ENCODE measurements at regions not wholly inside any gene's neighbourhood (a gene's known extent, or its start where the extent isn't known, plus 50 kb on each side); places are given as distances from the start of the nearest gene placed in this dataset.

DNA sequence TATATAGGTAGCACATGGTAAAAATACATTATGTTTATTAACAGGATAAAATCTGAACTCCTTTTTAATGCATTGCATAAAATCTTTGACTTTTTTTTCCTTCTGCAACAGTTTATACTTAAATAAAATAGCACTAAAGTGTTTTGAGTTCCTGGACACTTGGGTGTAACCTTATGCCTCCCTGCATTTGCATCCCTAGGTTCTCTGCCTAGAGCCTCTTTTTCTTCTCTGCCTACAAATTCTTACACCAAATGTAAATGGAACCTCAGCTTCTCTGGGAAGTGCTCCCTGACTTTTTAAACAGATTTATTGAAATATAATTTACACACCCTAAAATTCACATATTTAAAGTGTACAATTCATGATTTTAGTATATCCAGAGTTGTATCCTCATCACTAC, 1017.6 kb downstream of the CNTNAP5 start:
- DNase-seq (ENCODE audit: low read depth, low spot score), result no peak

DNA sequence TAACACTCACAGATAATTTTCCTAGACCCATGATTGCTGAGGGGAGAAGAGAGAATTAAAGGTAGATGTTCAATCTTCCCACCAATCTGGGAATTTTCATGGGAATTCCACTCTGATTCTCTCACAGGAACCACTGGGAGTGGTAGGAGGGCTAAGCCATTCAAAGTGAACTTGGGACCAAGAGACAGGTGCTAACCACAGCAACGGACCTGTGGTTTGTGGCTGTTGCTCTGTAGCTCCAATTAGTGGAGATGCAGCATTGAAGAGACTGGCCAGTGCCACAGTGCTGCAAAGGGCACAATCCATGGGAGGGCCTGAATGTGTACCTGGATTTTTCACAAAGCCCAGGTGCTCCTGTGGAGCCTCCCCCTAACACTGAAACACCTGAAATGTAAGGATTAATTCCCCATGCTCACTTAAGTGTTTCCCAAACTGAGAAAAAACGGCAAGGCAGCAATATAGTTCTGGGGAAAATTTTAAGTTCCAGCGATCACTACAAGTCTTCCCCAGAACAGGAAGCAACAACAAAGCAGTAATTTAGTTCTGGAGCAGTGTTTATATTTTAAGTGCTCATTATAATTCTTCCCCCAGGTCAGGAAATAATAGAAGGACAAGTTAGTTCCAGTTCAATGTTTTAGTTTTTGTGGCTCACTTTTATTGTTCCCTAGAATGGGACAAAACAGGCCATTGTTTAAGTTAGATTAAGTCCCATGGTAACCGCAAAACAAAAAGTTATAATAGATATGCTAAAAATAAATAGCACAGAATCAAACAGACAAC, 1045.8 kb downstream of the CNTNAP5 start:
- DNase-seq (ENCODE audit: low read depth, low spot score), result no peak

DNA sequence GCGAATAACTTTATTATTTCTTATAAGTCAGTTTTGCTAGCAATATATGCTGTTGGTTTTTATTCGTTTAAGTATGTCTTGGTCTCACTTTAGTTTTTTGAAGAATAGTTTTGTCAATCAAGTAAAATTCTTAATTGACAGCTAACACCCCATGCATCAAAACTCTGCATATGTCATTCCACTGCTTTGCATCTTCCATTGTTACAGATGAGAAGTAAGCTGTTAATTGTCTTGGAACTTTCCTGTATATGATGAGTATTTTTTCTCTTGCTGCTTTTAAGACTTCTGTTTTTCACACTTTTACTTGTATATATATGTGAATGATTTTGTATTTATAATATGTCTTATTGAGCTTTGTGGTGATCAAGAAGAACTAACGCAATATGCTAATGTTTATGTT, 1048.4 kb downstream of the CNTNAP5 start:
- DNase-seq (ENCODE audit: low read depth, low spot score), result no peak

DNA sequence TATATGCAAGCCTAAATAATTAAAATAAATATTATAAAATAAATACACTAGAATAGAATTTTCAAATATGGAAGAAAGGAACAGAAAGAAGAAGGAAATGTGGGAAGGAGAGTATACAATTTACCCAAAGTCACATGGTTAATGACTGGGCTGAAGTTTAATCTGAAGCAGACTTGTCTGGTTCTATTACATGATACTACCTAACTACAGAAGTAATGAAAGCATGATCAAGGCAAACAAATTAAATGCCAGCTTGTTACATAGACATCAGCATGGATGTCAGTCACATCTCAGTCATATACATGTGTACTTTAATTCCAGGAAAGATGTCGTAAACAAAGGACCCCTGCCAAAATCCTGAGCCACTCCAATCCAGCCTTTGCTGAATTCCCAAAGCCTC, 1060.8 kb downstream of the CNTNAP5 start:
- DNase-seq (ENCODE audit: low read depth, low spot score), result no peak

DNA sequence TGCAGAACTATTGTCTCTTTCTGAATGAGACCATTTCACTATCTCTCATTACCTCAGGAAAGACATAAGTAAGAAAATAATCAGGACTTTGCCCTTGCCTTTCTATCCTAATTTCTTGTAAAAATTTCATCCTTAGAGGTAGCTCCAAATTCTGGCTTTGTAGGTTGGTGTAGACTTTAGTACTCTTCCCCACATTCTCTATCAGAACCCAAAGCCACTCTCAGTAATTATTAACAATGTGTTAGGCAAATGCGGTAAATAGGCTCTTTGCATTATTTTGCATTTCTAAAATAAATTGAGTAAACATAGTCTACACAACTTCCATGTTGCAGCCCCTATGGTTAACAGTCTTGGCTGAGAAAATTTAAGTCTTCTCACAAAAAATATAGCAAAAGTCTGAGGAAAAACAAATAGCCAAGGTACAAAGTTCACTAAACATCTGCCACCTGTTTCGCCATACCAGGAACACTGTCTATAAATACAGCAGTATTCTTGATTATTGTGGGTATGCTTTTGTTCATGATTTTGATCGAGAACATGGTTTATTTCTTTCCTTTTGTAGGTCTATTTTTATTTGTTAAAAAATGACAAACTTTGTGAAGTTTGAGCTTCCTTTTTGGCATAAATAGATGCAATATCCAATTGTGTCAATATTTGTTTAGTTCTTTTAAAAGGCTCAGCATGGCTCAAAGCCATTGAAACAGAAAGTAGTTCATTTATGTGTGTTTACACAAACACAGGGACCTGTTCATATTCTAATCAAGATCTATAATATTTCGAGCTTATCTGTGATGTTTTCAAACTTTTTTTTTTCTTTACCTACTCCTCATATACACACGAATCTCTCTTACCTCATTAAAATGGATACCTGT, 1061.5 kb downstream of the CNTNAP5 start:
- DNase-seq (ENCODE audit: low read depth, low spot score), result no peak

DNA sequence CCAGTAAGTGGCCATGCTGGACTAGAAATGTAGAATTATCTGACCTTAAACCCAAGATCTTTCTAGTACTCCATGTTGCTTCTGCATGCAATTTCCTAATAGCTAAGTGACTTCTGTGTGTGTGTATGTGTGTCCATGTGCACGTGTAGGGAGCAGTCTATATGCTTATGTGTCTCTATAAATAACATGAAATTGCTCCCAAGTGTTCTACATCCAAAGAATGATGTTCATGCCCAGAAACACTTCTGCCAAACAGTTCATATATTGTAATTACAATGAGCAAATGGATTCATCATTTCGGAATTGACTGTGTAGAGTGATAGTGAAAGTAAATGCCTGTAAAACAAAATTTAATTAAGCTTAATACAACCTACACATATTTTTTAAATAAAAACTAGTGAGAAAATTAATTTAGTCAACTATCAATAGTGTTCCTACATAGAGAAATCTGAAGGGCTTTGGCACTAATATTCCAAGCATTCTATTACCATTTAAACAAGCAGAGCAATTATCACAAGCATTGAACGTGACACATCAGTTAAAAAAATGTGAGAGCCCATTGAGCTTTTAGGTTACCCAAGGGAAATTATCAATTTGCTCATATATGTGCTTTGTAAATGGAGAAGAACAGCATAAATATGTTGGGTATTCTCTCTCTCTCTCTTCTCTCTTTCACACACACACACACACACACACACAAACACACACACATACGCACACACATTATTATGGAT, 1067.4 kb downstream of the CNTNAP5 start:
- no peak for DNase-seq (ENCODE audit: low read depth, low spot score)

DNA sequence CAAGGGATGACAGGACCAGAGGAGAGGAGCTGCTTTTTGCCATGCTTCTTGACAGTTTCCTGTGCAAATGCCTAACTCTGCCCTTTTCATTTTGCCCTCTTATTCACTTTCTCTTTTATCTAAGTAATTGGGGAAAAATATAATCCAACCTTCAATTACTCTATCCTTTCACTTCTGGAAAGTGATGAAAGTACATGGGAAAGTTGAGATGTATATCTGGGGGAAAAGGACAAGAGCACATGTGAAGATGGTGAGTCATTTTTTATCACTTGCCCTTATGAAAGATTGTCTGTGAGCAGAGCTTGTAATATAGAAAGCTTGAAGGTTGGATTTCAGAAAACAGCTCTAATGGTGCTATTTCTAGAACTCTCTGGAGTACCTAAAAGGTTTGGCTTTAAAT, 1070.7 kb downstream of the CNTNAP5 start:
- DNase-seq (ENCODE audit: low read depth, low spot score), result no peak

DNA sequence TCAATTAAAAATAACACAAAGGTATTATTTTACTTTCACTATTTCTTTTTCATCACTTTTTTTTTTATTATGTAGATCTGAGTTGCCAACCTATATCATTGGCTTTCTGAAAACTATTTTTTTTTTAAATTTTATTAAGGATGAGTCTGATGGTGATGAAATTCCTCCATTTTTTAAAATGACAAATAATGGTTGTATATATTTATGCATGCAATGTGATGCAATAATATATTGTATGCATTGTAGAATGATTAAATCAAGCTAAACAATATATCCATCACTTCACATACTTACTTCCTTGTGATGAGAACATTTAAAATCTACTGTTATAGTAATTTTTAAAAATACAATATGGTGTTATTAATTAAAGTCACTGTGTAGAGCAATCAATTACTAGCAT, 1081.6 kb downstream of the CNTNAP5 start:
- DNase-seq (ENCODE audit: low read depth, low spot score), result no peak

DNA sequence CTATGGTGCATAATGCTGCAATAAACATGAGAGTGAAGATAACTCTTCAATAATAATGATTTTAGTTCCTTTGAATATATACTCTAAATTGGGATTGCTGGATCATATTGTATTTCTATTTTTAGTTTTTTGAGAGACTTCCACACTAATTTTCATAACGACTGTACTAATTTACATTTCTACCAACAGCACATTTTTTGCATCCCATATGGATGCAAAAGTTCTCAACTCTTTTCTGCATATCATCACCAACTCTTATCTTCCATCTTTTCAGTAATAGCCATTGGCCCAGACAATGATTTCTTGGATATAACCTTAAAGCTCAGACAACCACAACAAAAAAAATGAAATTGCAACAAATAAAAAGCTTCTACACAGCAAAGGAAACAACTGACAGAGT, 1082.4 kb downstream of the CNTNAP5 start:
- DNase-seq (ENCODE audit: low read depth, low spot score), result no peak

DNA sequence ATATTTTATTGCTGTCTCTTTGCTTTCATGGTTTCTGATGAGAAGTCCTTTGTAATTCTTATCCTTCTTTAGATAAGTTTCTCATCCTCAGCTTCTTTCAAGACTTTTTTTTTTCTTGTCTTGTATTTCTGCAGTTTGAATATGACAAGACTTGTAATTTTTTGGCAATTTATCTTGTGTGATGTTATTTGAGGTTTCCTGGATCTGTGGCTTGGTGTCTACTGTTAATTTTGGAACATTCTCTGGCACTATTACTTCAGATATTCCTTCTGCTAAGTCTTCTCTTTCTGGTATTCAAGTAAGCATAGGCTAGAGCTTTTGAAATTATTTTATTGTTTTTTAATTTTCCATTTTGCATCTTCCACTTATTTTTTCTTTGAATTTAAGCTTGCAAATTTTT, 1083.2 kb downstream of the CNTNAP5 start:
- DNase-seq (ENCODE audit: low read depth, low spot score), result no peak

DNA sequence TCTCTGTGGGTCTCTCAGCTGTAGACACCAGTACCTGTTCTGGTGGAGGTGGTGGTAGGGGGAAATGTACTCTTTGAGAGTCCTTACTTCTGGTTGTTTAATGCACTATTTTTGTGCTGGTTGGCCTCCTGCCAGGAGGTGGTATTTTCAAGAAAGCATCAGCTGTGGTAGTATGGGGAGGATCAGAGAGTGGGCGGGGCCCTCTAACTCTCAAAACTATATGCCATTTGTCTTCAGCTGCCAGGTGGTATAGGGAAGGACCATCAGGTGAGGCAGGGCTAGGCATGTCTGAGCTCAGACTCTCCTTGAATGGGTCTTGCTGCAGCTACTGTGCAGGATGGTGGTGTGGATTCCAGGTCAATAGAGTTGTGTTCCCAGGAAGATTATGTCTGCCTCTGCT, 1100.8 kb downstream of the CNTNAP5 start:
- DNase-seq (ENCODE audit: low read depth, low spot score), result no peak

DNA sequence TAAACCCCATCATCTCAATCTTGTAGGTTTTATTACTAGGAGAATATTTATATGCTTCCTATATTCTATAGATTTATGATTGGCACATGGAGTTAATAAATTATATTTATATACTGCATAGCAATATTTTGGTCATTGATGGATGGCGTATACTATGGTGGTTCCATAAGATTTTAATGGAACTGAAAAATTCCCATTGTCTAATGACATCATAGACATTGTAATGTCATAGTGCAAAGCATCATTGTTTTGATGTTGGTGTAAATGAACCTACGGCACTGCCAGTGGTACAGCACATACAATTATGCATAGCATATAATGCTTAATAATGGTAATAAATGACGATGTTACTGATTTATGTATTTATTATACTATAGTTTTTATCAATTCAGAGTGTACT, 1135.9 kb downstream of the CNTNAP5 start:
- no peak for DNase-seq (ENCODE audit: low read depth, low spot score)

DNA sequence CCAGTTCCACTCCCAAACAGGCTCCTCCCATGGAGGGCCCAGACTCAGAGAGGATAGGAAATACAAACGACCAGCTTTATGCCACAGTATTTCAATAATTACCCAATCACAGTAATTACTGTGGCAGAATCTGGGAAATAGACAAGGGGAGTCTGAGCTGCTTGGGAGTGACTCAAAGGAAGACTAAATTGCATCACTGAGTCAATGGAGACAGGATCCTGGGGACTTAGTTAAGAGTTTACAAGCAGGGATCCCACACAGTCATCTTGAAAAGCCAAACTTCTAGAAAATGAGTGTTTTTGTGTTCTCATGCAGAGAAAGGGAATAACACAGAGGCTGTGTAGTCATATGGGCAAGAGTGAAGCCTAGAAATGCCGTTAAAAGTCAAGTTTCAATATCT, 1142.1 kb downstream of the CNTNAP5 start:
- no peak for DNase-seq (ENCODE audit: low read depth, low spot score)

DNA sequence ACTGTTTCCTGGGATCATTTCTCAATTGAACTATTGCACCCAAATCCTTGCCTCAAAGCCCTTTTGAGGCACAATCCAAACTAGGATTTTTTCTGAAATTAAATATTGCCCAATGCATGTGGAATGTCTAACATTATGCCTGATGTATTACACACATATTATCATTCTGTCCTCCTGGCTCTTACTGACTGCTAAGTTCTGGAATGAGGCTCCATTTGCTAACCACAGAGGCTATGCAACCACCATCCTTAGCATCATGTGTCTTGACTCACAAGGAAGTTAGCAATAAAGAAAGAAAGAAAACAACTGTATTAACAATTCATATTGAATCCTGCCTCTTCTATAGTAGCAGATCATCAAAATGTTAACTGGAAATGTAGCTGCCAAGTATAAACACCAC, 1142.7 kb downstream of the CNTNAP5 start:
- DNase-seq (ENCODE audit: low read depth, low spot score), result no peak

DNA sequence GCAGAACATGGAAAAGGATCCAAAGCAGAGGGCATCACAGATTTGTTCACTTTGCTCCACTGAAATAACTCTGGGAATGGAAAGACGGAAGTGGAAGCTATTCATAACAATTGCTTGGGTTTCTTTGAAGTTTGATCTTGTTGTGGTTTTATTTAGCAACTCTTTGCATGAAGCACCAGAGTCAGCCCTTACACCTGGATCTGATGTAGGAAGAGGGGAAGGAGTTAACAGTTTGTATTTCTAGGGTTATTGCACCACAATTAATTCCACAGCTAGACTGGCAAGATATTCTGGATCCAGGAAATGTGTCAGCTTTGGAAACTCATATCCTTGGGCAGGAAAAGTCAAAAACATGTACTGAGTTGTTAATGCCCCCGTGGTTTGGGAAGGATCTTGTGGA, 1143.4 kb downstream of the CNTNAP5 start:
- no peak for DNase-seq (ENCODE audit: low read depth, low spot score)

DNA sequence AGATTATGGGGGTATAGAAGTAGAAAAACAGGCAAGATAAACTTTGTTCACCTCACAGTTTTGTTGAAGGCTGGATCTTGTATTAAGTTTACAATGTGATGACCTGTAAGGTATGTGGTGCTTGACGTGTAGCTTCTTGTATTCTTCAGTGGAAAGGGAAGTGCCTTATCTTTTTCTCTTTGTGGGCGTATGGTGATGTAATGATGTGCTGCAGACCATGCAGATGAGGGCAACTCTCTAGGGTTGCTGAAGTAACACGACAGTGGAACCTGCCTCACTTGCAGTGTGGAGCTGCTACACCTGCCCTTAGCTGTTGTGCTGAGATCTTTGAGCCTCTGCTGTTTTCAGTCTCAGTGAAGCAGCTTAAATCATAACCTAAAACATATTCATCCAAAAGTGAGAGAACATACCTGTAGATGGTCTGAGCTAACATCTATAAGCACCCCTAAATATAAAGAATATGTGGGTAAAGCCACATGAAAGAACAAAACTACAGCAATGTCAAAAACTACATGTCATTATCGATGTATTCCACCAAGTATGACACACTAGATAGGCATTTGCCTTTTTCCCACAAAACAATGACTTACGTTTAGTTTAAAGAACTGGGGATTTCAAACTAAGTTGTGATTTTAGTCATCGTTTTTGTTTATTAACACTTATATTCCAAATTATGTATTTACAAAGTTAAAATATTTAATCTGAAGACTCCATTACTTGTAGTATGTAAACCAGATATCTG, 1144.1 kb downstream of the CNTNAP5 start:
- no peak for DNase-seq (ENCODE audit: low read depth, low spot score)

DNA sequence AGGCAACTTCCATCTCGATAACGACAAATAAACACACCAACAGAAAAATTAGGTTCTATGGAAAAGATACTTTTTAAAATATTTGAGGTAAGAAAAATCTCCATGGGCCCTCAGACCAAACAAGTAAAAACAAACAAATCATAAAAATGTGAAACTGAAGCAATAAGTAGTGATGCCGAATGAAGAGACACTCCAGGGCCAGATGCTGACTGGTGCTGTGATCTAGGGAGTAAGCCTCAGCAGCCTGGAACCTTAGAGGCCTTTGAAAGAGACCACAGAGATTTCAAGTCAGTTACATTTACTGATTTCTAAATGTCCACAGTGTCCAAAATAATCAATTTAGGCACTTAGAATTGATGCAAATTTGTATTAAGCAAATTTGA, 1144.7 kb downstream of the CNTNAP5 start:
- DNase-seq (ENCODE audit: low read depth, low spot score), result no peak

DNA sequence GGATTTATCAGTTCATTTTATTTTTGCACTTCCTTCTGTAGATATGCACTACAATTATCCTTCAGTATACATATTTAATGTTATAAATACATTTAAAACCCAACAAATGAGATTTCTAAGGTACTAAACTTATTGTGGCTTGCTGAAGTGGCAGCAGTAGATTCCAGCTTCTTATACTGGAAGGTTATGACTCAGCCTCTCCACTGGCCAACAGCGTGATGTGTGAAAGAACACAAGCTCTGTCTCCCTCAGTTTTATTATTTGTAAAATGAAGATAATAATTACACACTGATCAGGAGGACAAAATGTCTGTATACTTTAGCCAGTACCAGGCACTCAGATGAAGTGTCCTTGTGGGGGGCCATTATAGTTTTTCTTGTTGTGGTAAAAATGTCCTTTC, 1147.1 kb downstream of the CNTNAP5 start:
- no peak for DNase-seq (ENCODE audit: low read depth, low spot score)

DNA sequence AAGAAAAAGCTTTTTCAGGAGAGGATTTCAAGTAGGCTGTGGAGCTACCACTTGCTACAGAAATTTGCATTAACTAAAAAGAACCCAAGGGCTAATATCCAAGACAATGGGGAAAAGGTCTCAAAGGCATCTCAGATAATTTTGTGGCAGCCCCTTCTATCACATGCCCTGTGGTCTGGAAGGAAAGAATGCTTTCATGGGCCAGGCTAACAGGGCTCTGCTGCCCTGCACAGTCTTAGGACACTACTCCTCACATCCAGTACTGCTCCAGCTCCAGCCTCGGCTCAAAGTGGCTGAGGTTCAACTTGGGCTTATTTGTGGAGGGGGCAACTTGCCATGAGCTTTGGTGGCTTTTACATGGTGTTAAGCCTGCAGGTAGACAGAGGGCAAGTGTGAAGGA, 1150.3 kb downstream of the CNTNAP5 start:
- DNase-seq (ENCODE audit: low read depth, low spot score), result no peak

DNA sequence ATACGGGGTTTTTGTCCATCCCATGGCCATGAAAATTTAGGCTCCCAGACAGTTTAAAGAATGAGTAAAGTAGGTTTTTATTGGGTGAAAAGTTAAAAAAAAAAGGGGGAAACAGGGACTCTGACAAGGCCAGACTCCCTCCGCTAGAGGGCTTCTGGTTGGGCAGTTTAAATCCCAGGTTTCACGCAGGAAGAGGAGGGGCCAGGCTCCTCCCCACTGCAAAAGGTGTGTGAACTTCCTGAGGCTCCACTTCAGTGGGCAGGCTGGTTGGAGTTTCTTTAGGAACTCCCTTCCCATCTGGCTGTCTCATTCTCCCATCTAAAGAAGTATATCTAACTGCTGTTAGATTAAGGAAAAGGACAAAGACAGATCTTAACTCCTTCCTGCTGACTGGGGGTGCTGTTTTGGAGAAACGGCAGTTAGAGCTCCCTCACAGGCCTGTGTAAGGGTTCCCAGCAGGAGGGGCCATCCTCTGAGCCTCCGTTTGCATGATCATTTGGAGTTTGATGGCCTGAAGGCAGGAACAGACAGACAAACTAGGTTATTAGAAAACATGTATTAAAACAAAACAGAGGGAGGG, 1160.7 kb downstream of the CNTNAP5 start:
- DNase-seq (ENCODE audit: low read depth, low spot score), result no peak

DNA sequence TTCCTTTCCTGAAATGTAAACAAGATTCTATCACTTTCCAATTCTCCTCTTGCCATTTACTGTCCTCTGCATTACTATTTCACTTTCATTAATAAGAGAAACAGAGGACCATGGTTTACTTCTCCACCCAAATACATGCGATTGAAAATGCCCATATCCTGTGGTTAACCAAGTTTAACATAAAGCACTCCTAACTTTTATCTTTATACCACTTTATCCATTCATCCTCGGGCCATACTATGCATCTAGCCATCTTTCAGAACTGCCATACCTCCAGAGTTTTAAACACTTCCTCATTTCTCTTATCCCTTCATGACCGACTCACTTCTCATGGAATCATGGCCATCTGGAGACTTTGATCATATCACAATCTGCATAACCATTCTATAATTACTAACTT, 1182.3 kb downstream of the CNTNAP5 start:
- DNase-seq (ENCODE audit: low read depth, low spot score), result no peak
